ENCODE measurements at regions not wholly inside any gene's neighbourhood (a gene's known extent, or its start where the extent isn't known, plus 50 kb on each side); places are given as distances from the start of the nearest gene placed in this dataset.

DNA sequence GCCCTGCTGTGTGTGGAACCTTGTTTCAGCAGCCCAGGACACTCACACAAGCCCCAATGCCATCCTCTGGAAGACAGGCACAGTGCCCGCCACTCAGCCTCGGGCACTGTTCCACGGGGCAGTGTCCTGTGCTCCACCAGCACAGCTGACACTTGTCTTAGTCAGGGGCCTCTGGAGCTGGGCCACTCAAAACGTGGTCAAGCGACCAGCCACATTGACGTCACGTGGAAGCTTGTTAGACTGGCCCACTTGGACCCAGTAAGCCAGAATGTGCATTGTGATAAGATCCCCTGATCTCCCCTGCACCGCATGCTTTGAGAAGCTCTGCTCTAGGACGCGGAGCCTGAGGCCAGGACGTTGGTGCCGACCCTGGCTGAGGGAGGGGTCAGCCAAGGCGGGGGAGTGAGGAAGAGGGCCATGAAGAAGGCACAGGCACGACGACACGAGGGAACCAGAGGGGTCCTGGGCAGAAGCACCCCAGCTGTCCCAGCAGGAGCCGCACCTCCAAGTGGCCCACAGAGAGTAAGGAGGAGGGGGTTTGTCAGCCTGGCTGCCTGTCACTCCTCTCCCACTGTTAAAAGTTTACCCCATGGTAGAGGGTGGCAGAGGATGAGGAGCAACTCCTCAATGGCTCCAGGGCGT lies 64.6 kb downstream of the LINC01488 start:
- DNase-seq (ENCODE audit: low spot score in 2 of 2, unreplicated experiment in 2 of 2): no peak
- TF ChIP-seq, protein P1, sequence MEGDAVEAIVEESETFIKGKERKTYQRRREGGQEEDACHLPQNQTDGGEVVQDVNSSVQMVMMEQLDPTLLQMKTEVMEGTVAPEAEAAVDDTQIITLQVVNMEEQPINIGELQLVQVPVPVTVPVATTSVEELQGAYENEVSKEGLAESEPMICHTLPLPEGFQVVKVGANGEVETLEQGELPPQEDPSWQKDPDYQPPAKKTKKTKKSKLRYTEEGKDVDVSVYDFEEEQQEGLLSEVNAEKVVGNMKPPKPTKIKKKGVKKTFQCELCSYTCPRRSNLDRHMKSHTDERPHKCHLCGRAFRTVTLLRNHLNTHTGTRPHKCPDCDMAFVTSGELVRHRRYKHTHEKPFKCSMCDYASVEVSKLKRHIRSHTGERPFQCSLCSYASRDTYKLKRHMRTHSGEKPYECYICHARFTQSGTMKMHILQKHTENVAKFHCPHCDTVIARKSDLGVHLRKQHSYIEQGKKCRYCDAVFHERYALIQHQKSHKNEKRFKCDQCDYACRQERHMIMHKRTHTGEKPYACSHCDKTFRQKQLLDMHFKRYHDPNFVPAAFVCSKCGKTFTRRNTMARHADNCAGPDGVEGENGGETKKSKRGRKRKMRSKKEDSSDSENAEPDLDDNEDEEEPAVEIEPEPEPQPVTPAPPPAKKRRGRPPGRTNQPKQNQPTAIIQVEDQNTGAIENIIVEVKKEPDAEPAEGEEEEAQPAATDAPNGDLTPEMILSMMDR (IDR thresholded peaks at IDR 0.05; ENCODE audit: unreplicated experiment): no peak
- Mint-ChIP-seq H3K4me3 (no peak overlapping the region), H3K27me3 (ENCODE audit: low read depth) (peaks cover 6% of the 10 kb centered on the region), H3K36me3 (peaks cover 3% of the 10 kb centered on the region), H3K9me3 (peaks cover 19% of the 10 kb centered on the region), H3K4me1 (peaks cover 4% of the 10 kb centered on the region), H3K27ac (no peak overlapping the region)

DNA sequence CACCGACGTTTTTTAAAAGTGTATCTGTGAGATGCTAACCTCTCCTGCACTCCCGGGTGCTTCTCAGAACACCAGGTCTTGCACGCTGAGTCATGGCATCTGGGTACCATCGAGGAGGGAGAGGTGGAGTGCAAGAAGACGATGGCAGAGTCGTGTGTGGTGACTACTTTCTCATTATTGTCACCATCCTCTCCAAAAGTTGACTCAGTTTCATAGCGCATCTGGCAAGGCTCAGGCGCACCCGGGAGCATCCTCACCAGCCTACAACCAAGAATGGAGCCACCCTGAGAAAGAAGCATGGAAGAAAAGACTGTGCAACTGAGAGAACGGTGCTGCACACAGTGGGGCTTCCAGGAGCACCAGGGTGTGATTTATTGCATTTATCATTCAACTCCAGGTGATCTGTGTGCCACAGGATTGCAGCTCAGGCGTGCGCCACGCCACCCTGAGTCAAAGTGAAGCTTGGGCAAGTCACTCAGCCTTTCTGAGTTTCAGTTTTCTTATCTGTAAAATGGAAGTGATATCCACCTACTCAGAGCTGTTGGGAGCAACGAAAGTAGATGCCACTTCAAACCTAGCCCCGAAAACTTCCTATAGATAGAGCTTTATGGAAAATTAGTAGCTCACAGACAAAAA lies 65.4 kb downstream of the LINC01488 start:
- Mint-ChIP-seq H3K4me3 (no peak overlapping the region), H3K9me3 (peaks cover 22% of the 10 kb centered on the region), H3K36me3 (peaks cover 4% of the 10 kb centered on the region), H3K27ac (no peak overlapping the region), H3K27me3 (ENCODE audit: low read depth) (peaks cover 6% of the 10 kb centered on the region), H3K4me1 (peaks cover 4% of the 10 kb centered on the region)
- no peak for DNase-seq (ENCODE audit: low spot score in 2 of 2, unreplicated experiment in 2 of 2)
- TF ChIP-seq, protein P1 (IDR thresholded peaks at IDR 0.05; ENCODE audit: unreplicated experiment): no peak

DNA sequence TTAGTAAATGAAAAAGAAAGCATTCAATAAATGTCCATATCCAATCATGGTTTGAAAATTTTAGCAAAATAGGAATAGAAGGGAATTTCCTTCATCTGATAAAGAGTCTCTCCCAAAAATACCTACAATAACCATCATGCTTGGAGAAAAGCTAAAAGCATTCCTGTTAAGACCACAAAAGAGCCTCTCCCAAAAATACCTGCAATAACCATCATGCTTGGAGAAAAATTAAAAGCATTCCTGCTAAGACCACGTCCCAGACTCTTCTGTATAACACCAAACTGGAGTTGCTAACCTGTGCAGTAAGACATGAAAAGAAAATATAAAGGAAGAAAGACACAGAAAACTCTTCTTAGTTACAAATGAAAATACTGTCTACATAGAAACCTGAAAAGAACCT lies 69.4 kb downstream of the LINC01488 start:
- no peak for DNase-seq (ENCODE audit: low spot score in 2 of 2, unreplicated experiment in 2 of 2)
- H3K9me3 Mint-ChIP-seq: peaks cover 25% of the 10 kb centered on the region
- TF ChIP-seq, protein P1 (IDR thresholded peaks at IDR 0.05; ENCODE audit: unreplicated experiment): no peak
- H3K27me3 Mint-ChIP-seq (ENCODE audit: low read depth): peaks cover 4% of the 10 kb centered on the region
- no peak overlapping the region for H3K4me3 Mint-ChIP-seq
- no peak overlapping the region for H3K27ac Mint-ChIP-seq
- H3K4me1 Mint-ChIP-seq: no peaks in the 10 kb centered on the region
- H3K36me3 Mint-ChIP-seq: peaks cover 4% of the 10 kb centered on the region

- TF ChIP-seq, protein P1 (IDR thresholded peaks at IDR 0.05; ENCODE audit: unreplicated experiment): no peak
- Mint-ChIP-seq H3K4me1 (no peaks in the 10 kb centered on the region), H3K27me3 (ENCODE audit: low read depth) (no peaks in the 10 kb centered on the region), H3K4me3 (no peak overlapping the region), H3K9me3 (peaks cover 25% of the 10 kb centered on the region), H3K36me3 (peaks cover 4% of the 10 kb centered on the region), H3K27ac (no peak overlapping the region)
- DNase-seq (ENCODE audit: low spot score in 2 of 2, unreplicated experiment in 2 of 2): no peak
Observed at GRCh38 chr11:69551963-69552362, 70.5 kb downstream of the LINC01488 start.

DNA sequence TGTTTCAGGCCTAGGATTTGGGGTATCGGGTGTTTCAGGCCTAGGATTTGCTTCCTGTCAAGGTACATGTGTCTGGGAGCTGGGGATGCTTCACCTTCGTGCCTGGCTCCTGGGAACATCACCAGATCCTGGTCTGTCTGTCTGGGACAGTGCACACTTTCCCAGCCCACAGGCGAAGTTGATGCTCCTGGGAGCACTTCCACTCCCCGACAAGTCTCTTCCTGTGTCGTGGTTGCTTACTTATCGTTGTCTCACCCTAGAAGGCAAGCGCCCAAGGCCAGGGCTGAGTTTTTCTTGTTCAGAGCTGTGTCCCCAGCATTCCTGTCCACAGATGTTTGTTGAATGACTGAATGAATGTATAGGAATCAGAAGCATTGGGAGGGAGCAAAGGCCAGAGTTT lies 71.5 kb downstream of the LINC01488 start:
- no peaks in the 10 kb centered on the region for H3K4me1 Mint-ChIP-seq
- peaks cover 4% of the 10 kb centered on the region for H3K36me3 Mint-ChIP-seq
- no peak overlapping the region for H3K4me3 Mint-ChIP-seq
- H3K27ac Mint-ChIP-seq: no peak overlapping the region
- no peak for DNase-seq (ENCODE audit: low spot score in 2 of 2, unreplicated experiment in 2 of 2)
- H3K9me3 Mint-ChIP-seq: peaks cover 25% of the 10 kb centered on the region
- TF ChIP-seq, protein P1 (IDR thresholded peaks at IDR 0.05; ENCODE audit: unreplicated experiment): no peak
- no peaks in the 10 kb centered on the region for H3K27me3 Mint-ChIP-seq (ENCODE audit: low read depth)
